WTC11 (cell line): ENCODE measurements at regions not wholly inside any gene's neighbourhood (a gene's known extent, or its start where the extent isn't known, plus 50 kb on each side); places are given as distances from the start of the nearest gene placed in this dataset.
A peak's percentile ranks its signal among the peaks of the same experiment; 100 is the strongest.

Source experiments
- FOXK1 ChIP-seq: sonication (generic); formaldehyde crosslinking; IDR thresholded peaks from 2 replicates; pipeline ENCODE4 v1.8.0; 2022; ENCODE audit warnings: mild to moderate bottlenecking, moderate library complexity, missing genetic modification reagents
- GABPB1 ChIP-seq: sonication (generic); formaldehyde crosslinking; IDR thresholded peaks from 2 replicates; pipeline ENCODE4 v1.8.1; 2023; ENCODE audit warnings: mild to moderate bottlenecking, missing genetic modification reagents
- NFATC4 ChIP-seq: fragments of 250-450 bp; sonication (Bioruptor Pico); IDR thresholded peaks from 2 replicates; pipeline ENCODE4 v1.9.0; 2021; ENCODE audit warnings: mild to moderate bottlenecking
- TEAD4 ChIP-seq: sonication (generic); formaldehyde crosslinking; IDR thresholded peaks from 2 replicates; pipeline ENCODE4 v1.8.0; 2022; ENCODE audit warnings: mild to moderate bottlenecking, missing genetic modification reagents
- TF ChIP-seq, protein P1 (sequence below): sonication (generic); formaldehyde crosslinking; IDR thresholded peaks from 2 replicates; pipeline ENCODE4 v1.8.0; 2022; ENCODE audit warnings: mild to moderate bottlenecking, missing genetic modification reagents
- TF ChIP-seq, protein P2 (sequence below): fragments of 250-450 bp; sonication (Bioruptor Pico); IDR thresholded peaks from 2 replicates; pipeline ENCODE4 v1.9.0; 2021; ENCODE audit warnings: moderate library complexity, mild to moderate bottlenecking, inconsistent platforms, borderline replicate concordance
- TF ChIP-seq, protein P3 (sequence below): fragments of 200-600 bp; IDR thresholded peaks from 2 replicates; pipeline ENCODE4 v1.8.0; 2022; ENCODE audit warnings: antibody characterized with exemption

DNA sequence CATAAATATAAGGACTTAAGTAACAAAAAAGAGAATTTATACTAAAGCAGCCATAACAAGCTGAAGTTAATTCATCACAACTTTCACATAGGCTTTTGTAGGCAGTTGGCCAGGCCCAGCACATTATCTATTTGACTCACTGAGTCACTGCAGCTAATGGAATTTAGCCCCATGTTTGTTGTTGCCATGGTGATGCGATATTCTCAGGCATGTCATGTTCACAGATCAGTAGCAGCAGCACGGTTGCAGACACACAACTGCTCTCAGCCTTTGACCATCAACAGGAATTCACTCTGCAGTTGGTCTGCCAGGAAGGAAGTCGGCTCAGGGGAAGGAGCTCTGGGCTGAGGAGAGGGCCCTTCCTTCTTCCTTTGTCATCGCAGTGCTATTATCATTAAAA, 639.8 kb downstream of the TMEM182 start:
- peak; percentile 85 for TF ChIP-seq FOXK1 (CRISPR knock-in tag)
- TF ChIP-seq, protein P1, sequence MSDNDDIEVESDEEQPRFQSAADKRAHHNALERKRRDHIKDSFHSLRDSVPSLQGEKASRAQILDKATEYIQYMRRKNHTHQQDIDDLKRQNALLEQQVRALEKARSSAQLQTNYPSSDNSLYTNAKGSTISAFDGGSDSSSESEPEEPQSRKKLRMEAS (CRISPR knock-in tag) = no peak
- TF ChIP-seq, protein P2, sequence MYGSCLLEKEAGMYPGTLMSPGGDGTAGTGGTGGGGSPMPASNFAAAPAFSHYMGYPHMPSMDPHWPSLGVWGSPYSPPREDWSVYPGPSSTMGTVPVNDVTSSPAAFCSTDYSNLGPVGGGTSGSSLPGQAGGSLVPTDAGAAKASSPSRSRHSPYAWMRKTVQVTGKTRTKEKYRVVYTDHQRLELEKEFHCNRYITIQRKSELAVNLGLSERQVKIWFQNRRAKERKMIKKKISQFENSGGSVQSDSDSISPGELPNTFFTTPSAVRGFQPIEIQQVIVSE (CRISPR knock-in tag) = no peak
- TF ChIP-seq TEAD4 (CRISPR knock-in tag) = no peak
- TF ChIP-seq, protein P3, sequence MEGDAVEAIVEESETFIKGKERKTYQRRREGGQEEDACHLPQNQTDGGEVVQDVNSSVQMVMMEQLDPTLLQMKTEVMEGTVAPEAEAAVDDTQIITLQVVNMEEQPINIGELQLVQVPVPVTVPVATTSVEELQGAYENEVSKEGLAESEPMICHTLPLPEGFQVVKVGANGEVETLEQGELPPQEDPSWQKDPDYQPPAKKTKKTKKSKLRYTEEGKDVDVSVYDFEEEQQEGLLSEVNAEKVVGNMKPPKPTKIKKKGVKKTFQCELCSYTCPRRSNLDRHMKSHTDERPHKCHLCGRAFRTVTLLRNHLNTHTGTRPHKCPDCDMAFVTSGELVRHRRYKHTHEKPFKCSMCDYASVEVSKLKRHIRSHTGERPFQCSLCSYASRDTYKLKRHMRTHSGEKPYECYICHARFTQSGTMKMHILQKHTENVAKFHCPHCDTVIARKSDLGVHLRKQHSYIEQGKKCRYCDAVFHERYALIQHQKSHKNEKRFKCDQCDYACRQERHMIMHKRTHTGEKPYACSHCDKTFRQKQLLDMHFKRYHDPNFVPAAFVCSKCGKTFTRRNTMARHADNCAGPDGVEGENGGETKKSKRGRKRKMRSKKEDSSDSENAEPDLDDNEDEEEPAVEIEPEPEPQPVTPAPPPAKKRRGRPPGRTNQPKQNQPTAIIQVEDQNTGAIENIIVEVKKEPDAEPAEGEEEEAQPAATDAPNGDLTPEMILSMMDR = no peak
- no peak for TF ChIP-seq GABPB1 (CRISPR knock-in tag)
- TF ChIP-seq NFATC4 (CRISPR knock-in tag) = no peak
